Inferior parietal cortex (tissue), 1 donor: ENCODE measurements at regions not wholly inside any gene's neighbourhood (a gene's known extent, or its start where the extent isn't known, plus 50 kb on each side); places are given as distances from the start of the nearest gene placed in this dataset.
"Not testable (repeated sequence)": the region's sequence is repeated elsewhere in the genome, so short reads cannot be mapped to it uniquely, and the experiment has no call there.

ENCODE experiments used
- DNase-seq: peaks from one replicate; pipeline ENCODE4 v3.0.0-alpha.2; 2016; ENCODE audit errors: extremely low spot score

GRCh38 chr17:13442361-13442760 is 159.4 kb downstream of the HS3ST3A1 start:
- DNase-seq: no peak

- DNase-seq: no peak
Measured at GRCh38 chr17:13441873-13442272, 159.9 kb downstream of the HS3ST3A1 start.

- DNase-seq: no peak
Measured at GRCh38 chr17:13437966-13438779, 163.6 kb downstream of the HS3ST3A1 start.

GRCh38 chr17:13435230-13435629 is 166.5 kb downstream of the HS3ST3A1 start:
- DNase-seq: no peak

- no peak for DNase-seq
Measured at GRCh38 chr17:13429201-13429600, 172.5 kb downstream of the HS3ST3A1 start.

- DNase-seq: no peak
Measured at GRCh38 chr17:13428611-13429042, 173.1 kb downstream of the HS3ST3A1 start.

- no peak for DNase-seq
Measured at GRCh38 chr17:13426991-13427390, 174.7 kb downstream of the HS3ST3A1 start.

- DNase-seq: no peak
Measured at GRCh38 chr17:13425390-13425789, 176.3 kb downstream of the HS3ST3A1 start.

- peak; percentile 2 for DNase-seq
Measured at GRCh38 chr17:13421581-13422130, 180.1 kb downstream of the HS3ST3A1 start.

GRCh38 chr17:13420878-13421277 is 180.9 kb downstream of the HS3ST3A1 start:
- no peak for DNase-seq

- no peak for DNase-seq
Measured at GRCh38 chr17:13420418-13420826, 181.3 kb downstream of the HS3ST3A1 start.

- DNase-seq: no peak
Measured at GRCh38 chr17:13419676-13420075, 182.1 kb downstream of the HS3ST3A1 start.

GRCh38 chr17:13418891-13419290 is 182.8 kb downstream of the HS3ST3A1 start:
- DNase-seq: no peak

GRCh38 chr17:13417381-13417950 is 184.3 kb downstream of the HS3ST3A1 start:
- DNase-seq: no peak

GRCh38 chr17:13416748-13417363 is 184.9 kb downstream of the HS3ST3A1 start:
- no peak for DNase-seq

GRCh38 chr17:13415871-13416416 is 185.8 kb downstream of the HS3ST3A1 start:
- DNase-seq: no peak

GRCh38 chr17:13415200-13415599 is 186.5 kb downstream of the HS3ST3A1 start:
- DNase-seq: not testable (repeated sequence)

- DNase-seq: no peak
Measured at GRCh38 chr17:13413001-13413400, 188.7 kb downstream of the HS3ST3A1 start.

GRCh38 chr17:13410874-13411273 is 190.9 kb downstream of the HS3ST3A1 start:
- no peak for DNase-seq

GRCh38 chr17:13410214-13410613 is 191.5 kb downstream of the HS3ST3A1 start:
- DNase-seq: no peak

- no peak for DNase-seq
Measured at GRCh38 chr17:13409455-13409854, 192.3 kb downstream of the HS3ST3A1 start.

GRCh38 chr17:13407381-13407780 is 194.3 kb downstream of the HS3ST3A1 start:
- no peak for DNase-seq
